Activated CD4-positive, alpha-beta memory T cell treated with anti-CD3 and anti-CD28 coated beads for 36 hours (primary cell): ENCODE measurements at regions not wholly inside any gene's neighbourhood (a gene's known extent, or its start where the extent isn't known, plus 50 kb on each side); places are given as distances from the start of the nearest gene placed in this dataset.

Source experiments
- CTCF ChIA-PET: fragments of 350-600 bp; sonication (Branson Sonifier 250); formaldehyde crosslinking; loops from one replicate; lab custom pipeline; 2021; ENCODE audit warnings: antibody characterized with exemption, inconsistent platforms; lab: Charles Lee
- POLR2A ChIA-PET: fragments of 350-600 bp; sonication (Branson Sonifier 250); formaldehyde crosslinking; loops from one replicate; lab custom pipeline; 2021; ENCODE audit warnings: antibody characterized with exemption; lab: Charles Lee
- DNase-seq: peaks from one replicate; pipeline ENCODE4 v3.0.0-alpha.2; 2020
- H3K27ac Mint-ChIP-seq: one replicate; pipeline ENCODE4 v1.8.0; 2021; ENCODE audit warnings: mixed read lengths
- H3K27me3 Mint-ChIP-seq: one replicate; pipeline ENCODE4 v1.8.0; 2021; ENCODE audit warnings: mixed read lengths
- H3K36me3 Mint-ChIP-seq: one replicate; pipeline ENCODE4 v1.8.0; 2021; ENCODE audit warnings: mixed read lengths
- H3K4me1 Mint-ChIP-seq: one replicate; pipeline ENCODE4 v1.8.0; 2021; ENCODE audit warnings: low read depth, mixed read lengths
- H3K4me3 Mint-ChIP-seq: one replicate; pipeline ENCODE4 v1.8.0; 2021; ENCODE audit warnings: mild to moderate bottlenecking, mixed read lengths
- H3K9me3 Mint-ChIP-seq: one replicate; pipeline ENCODE4 v1.8.0; 2021; ENCODE audit warnings: mixed read lengths
- intact Hi-C: fragments of 100-400 bp; cut with micrococcal nuclease; formaldehyde crosslinking; loops from one replicate; pipeline ENCODE4 v1.15.1; 2023

- intact Hi-C loops = no loop called here
- H3K4me1 Mint-ChIP-seq = no peaks in the 10 kb centered on the region
- no peak overlapping the region for H3K27ac Mint-ChIP-seq
- H3K36me3 Mint-ChIP-seq = no peaks in the 10 kb centered on the region
- CTCF ChIA-PET = no interaction called here
- H3K27me3 Mint-ChIP-seq = no peaks in the 10 kb centered on the region
- H3K4me3 Mint-ChIP-seq = no peak overlapping the region
- DNase-seq = no peak
- POLR2A ChIA-PET = no interaction called here
- H3K9me3 Mint-ChIP-seq = no peaks in the 10 kb centered on the region
Observed at GRCh38 chr20:17097603-17098002, 129.2 kb upstream of the PCSK2 start.

GRCh38 chr20:17100506-17100905 lies 126.3 kb upstream of the PCSK2 start:
- no peaks in the 10 kb centered on the region for H3K4me1 Mint-ChIP-seq
- POLR2A ChIA-PET = no interaction called here
- CTCF ChIA-PET = no interaction called here
- no peak overlapping the region for H3K4me3 Mint-ChIP-seq
- H3K27me3 Mint-ChIP-seq = no peaks in the 10 kb centered on the region
- DNase-seq = no peak
- H3K9me3 Mint-ChIP-seq = no peaks in the 10 kb centered on the region
- intact Hi-C loops = no loop called here
- no peaks in the 10 kb centered on the region for H3K36me3 Mint-ChIP-seq
- no peak overlapping the region for H3K27ac Mint-ChIP-seq

- Mint-ChIP-seq H3K9me3 (peaks cover 2% of the 10 kb centered on the region), H3K36me3 (no peaks in the 10 kb centered on the region), H3K27me3 (no peaks in the 10 kb centered on the region), H3K4me3 (no peak overlapping the region), H3K4me1 (no peaks in the 10 kb centered on the region), H3K27ac (no peak overlapping the region)
- POLR2A ChIA-PET = no interaction called here
- CTCF ChIA-PET = no interaction called here
- intact Hi-C loops = no loop called here
- DNase-seq = no peak
Observed at GRCh38 chr20:17107127-17107526, 119.7 kb upstream of the PCSK2 start.

GRCh38 chr20:17108896-17109295 lies 117.9 kb upstream of the PCSK2 start:
- no peaks in the 10 kb centered on the region for H3K4me1 Mint-ChIP-seq
- no peak overlapping the region for H3K4me3 Mint-ChIP-seq
- no peaks in the 10 kb centered on the region for H3K36me3 Mint-ChIP-seq
- ChIA-PET POLR2A (no interaction called here), CTCF (no interaction called here)
- H3K27ac Mint-ChIP-seq = no peak overlapping the region
- intact Hi-C loops = no loop called here
- no peaks in the 10 kb centered on the region for H3K27me3 Mint-ChIP-seq
- DNase-seq = no peak
- H3K9me3 Mint-ChIP-seq = peaks cover 2% of the 10 kb centered on the region

GRCh38 chr20:17109307-17109706 lies 117.5 kb upstream of the PCSK2 start:
- intact Hi-C loops = no loop called here
- POLR2A ChIA-PET = no interaction called here

GRCh38 chr20:17128206-17128605 lies 98.6 kb upstream of the PCSK2 start:
- H3K27me3 Mint-ChIP-seq = no peaks in the 10 kb centered on the region
- intact Hi-C loops = no loop called here
- H3K9me3 Mint-ChIP-seq = no peaks in the 10 kb centered on the region
- no peaks in the 10 kb centered on the region for H3K4me1 Mint-ChIP-seq
- no peak overlapping the region for H3K4me3 Mint-ChIP-seq
- no peaks in the 10 kb centered on the region for H3K36me3 Mint-ChIP-seq
- no peak overlapping the region for H3K27ac Mint-ChIP-seq
- DNase-seq = no peak
- CTCF ChIA-PET = no interaction called here
- POLR2A ChIA-PET = no interaction called here

More at GRCh38 chr20:17109307-17109706, 117.5 kb upstream of the PCSK2 start:
- no peak for DNase-seq
- Mint-ChIP-seq H3K4me1 (no peaks in the 10 kb centered on the region), H3K27ac (no peak overlapping the region), H3K36me3 (no peaks in the 10 kb centered on the region), H3K9me3 (peaks cover 2% of the 10 kb centered on the region), H3K27me3 (no peaks in the 10 kb centered on the region), H3K4me3 (no peak overlapping the region)
- CTCF ChIA-PET = no interaction called here

- Mint-ChIP-seq H3K27ac (no peak overlapping the region), H3K4me1 (no peaks in the 10 kb centered on the region), H3K9me3 (no peaks in the 10 kb centered on the region), H3K36me3 (no peaks in the 10 kb centered on the region), H3K27me3 (no peaks in the 10 kb centered on the region), H3K4me3 (no peak overlapping the region)
- intact Hi-C loops = no loop called here
- DNase-seq = no peak
- POLR2A ChIA-PET = no interaction called here
- CTCF ChIA-PET = no interaction called here
Observed at GRCh38 chr20:17129089-17129488, 97.8 kb upstream of the PCSK2 start.

GRCh38 chr20:17137692-17138091 lies 89.1 kb upstream of the PCSK2 start:
- POLR2A ChIA-PET = no interaction called here
- DNase-seq = no peak
- Mint-ChIP-seq H3K27ac (no peak overlapping the region), H3K36me3 (no peaks in the 10 kb centered on the region), H3K4me1 (no peaks in the 10 kb centered on the region), H3K27me3 (no peaks in the 10 kb centered on the region), H3K9me3 (no peaks in the 10 kb centered on the region), H3K4me3 (no peak overlapping the region)
- intact Hi-C loops = no loop called here
- CTCF ChIA-PET = no interaction called here

GRCh38 chr20:17138237-17138636 lies 88.6 kb upstream of the PCSK2 start:
- no peaks in the 10 kb centered on the region for H3K9me3 Mint-ChIP-seq
- no peaks in the 10 kb centered on the region for H3K27me3 Mint-ChIP-seq
- no peaks in the 10 kb centered on the region for H3K4me1 Mint-ChIP-seq
- POLR2A ChIA-PET = no interaction called here
- H3K4me3 Mint-ChIP-seq = no peak overlapping the region
- CTCF ChIA-PET = no interaction called here
- DNase-seq = no peak
- no peaks in the 10 kb centered on the region for H3K36me3 Mint-ChIP-seq
- intact Hi-C loops = no loop called here
- no peak overlapping the region for H3K27ac Mint-ChIP-seq

GRCh38 chr20:17140894-17141293 lies 85.9 kb upstream of the PCSK2 start:
- intact Hi-C loops = no loop called here
- Mint-ChIP-seq H3K27ac (no peak overlapping the region), H3K27me3 (no peaks in the 10 kb centered on the region), H3K4me3 (no peak overlapping the region), H3K4me1 (no peaks in the 10 kb centered on the region), H3K9me3 (no peaks in the 10 kb centered on the region), H3K36me3 (no peaks in the 10 kb centered on the region)
- ChIA-PET CTCF (no interaction called here), POLR2A (no interaction called here)
- DNase-seq = no peak

GRCh38 chr20:17141568-17141967 lies 85.3 kb upstream of the PCSK2 start:
- Mint-ChIP-seq H3K36me3 (no peaks in the 10 kb centered on the region), H3K27me3 (no peaks in the 10 kb centered on the region), H3K4me3 (no peak overlapping the region), H3K27ac (no peak overlapping the region), H3K9me3 (no peaks in the 10 kb centered on the region), H3K4me1 (no peaks in the 10 kb centered on the region)
- intact Hi-C loops = no loop called here
- ChIA-PET CTCF (no interaction called here), POLR2A (no interaction called here)
- DNase-seq = no peak

- DNase-seq = no peak
- POLR2A ChIA-PET = no interaction called here
- Mint-ChIP-seq H3K27me3 (no peaks in the 10 kb centered on the region), H3K27ac (no peak overlapping the region), H3K4me1 (no peaks in the 10 kb centered on the region), H3K9me3 (no peaks in the 10 kb centered on the region), H3K4me3 (no peak overlapping the region), H3K36me3 (no peaks in the 10 kb centered on the region)
- CTCF ChIA-PET = no interaction called here
- intact Hi-C loops = no loop called here
Observed at GRCh38 chr20:17142666-17143065, 84.2 kb upstream of the PCSK2 start.

GRCh38 chr20:17150858-17151257 lies 76.0 kb upstream of the PCSK2 start:
- no peak for DNase-seq
- intact Hi-C loops = no loop called here
- Mint-ChIP-seq H3K36me3 (no peaks in the 10 kb centered on the region), H3K27me3 (no peaks in the 10 kb centered on the region), H3K27ac (no peak overlapping the region), H3K4me1 (no peaks in the 10 kb centered on the region), H3K4me3 (no peak overlapping the region), H3K9me3 (peaks cover 2% of the 10 kb centered on the region)
- POLR2A ChIA-PET = no interaction called here
- CTCF ChIA-PET = no interaction called here

- no peak overlapping the region for H3K4me3 Mint-ChIP-seq
- peaks cover under 1% of the 10 kb centered on the region for H3K9me3 Mint-ChIP-seq
- ChIA-PET POLR2A (no interaction called here), CTCF (no interaction called here)
- intact Hi-C loops = no loop called here
- no peak overlapping the region for H3K27ac Mint-ChIP-seq
- H3K4me1 Mint-ChIP-seq = no peaks in the 10 kb centered on the region
- no peaks in the 10 kb centered on the region for H3K36me3 Mint-ChIP-seq
- H3K27me3 Mint-ChIP-seq = no peaks in the 10 kb centered on the region
- DNase-seq = no peak
Observed at GRCh38 chr20:17155401-17155800, 71.4 kb upstream of the PCSK2 start.
